OCI-LY3 (cell line): ENCODE measurements at regions not wholly inside any gene's neighbourhood (a gene's known extent, or its start where the extent isn't known, plus 50 kb on each side); places are given as distances from the start of the nearest gene placed in this dataset.

Experiments used
- EZH2phosphoT487 ChIP-seq: fragments of 200-600 bp; shearing (Covaris generic); IDR thresholded peaks from 2 replicates; pipeline ENCODE4 v1.6.1; 2018; ENCODE audit warnings: antibody characterized with exemption, mixed run types, low read depth
- TF ChIP-seq, protein P1 (sequence below): fragments of 200-600, 300-600 bp; sonication (generic); IDR thresholded peaks from 2 replicates; pipeline ENCODE4 v1.5.1; 2014; ENCODE audit warnings: antibody characterized with exemption, low read length, low read depth

DNA sequence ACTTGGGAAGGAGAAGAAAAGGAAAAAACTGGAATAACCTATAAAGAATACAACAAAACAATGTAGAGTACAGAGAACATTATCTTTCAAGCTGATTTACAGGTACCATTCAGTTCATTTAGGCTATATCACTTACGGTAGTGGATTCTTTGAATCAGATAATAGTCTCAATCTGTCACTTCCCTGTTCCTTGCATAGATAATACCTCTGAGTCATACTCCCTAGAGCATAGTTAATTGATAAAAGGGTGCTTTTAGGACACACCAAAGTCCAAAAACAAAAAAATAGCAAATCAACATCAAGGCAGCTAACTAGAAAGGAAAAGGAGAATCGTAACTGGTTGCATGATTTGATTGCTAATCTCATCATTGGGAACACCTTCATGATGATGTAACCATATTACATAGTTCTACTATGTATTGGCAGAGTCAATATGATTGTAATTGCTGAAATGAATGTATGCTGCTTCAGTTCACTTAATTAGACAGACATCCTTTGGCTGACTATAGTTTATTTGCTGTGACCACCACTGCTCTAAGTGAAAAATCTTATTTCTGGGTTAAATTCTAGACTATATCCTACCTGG lies 844.4 kb downstream of the GATA3 start:
- TF ChIP-seq, protein P1, sequence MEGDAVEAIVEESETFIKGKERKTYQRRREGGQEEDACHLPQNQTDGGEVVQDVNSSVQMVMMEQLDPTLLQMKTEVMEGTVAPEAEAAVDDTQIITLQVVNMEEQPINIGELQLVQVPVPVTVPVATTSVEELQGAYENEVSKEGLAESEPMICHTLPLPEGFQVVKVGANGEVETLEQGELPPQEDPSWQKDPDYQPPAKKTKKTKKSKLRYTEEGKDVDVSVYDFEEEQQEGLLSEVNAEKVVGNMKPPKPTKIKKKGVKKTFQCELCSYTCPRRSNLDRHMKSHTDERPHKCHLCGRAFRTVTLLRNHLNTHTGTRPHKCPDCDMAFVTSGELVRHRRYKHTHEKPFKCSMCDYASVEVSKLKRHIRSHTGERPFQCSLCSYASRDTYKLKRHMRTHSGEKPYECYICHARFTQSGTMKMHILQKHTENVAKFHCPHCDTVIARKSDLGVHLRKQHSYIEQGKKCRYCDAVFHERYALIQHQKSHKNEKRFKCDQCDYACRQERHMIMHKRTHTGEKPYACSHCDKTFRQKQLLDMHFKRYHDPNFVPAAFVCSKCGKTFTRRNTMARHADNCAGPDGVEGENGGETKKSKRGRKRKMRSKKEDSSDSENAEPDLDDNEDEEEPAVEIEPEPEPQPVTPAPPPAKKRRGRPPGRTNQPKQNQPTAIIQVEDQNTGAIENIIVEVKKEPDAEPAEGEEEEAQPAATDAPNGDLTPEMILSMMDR = no peak
- TF ChIP-seq EZH2phosphoT487 = no peak
